ENCODE measurements at regions not wholly inside any gene's neighbourhood (a gene's known extent, or its start where the extent isn't known, plus 50 kb on each side); places are given as distances from the start of the nearest gene placed in this dataset.

GRCh38 chr17:53471514-53471913 is 351.2 kb upstream of the KIF2B start:
- TF ChIP-seq CREB1 (IDR thresholded peaks at IDR 0.05; ENCODE audit: low read depth) (no peak), RAD21 (IDR thresholded peaks at IDR 0.05; ENCODE audit: low read depth) (no peak), YY1 (IDR thresholded peaks at IDR 0.05; ENCODE audit: low read depth) (no peak)

DNA sequence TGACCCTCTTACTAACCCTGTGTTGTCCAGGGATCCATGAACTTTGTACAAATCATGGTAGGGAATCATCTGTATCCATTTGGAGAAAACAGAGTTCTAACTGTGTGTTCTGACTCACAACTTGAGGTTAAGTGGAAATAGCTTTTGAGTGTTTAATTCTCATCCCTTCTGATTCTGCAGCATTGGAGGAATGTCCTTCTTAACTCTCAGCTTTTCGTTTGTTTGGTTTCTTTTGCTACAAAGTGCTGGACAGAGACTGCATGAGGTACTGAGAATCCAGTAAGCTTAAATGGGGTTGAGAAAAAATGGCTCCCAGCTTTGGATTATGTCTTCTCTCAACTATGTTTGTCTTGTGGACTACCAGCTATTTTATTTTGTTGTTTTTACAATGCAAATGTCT is 352.1 kb upstream of the KIF2B start:
- TF ChIP-seq RAD21 (IDR thresholded peaks at IDR 0.05; ENCODE audit: low read depth) (no peak), YY1 (IDR thresholded peaks at IDR 0.05; ENCODE audit: low read depth) (no peak), EP300 (IDR thresholded peaks at IDR 0.05; ENCODE audit: borderline replicate concordance) (no peak), MAX (IDR thresholded peaks at IDR 0.05) (no peak), CEBPB (IDR thresholded peaks at IDR 0.05) (no peak), EGR1 (IDR thresholded peaks at IDR 0.05) (no peak), TAF1 (IDR thresholded peaks at IDR 0.05; ENCODE audit: low read depth) (no peak)
- TF ChIP-seq, protein P1, sequence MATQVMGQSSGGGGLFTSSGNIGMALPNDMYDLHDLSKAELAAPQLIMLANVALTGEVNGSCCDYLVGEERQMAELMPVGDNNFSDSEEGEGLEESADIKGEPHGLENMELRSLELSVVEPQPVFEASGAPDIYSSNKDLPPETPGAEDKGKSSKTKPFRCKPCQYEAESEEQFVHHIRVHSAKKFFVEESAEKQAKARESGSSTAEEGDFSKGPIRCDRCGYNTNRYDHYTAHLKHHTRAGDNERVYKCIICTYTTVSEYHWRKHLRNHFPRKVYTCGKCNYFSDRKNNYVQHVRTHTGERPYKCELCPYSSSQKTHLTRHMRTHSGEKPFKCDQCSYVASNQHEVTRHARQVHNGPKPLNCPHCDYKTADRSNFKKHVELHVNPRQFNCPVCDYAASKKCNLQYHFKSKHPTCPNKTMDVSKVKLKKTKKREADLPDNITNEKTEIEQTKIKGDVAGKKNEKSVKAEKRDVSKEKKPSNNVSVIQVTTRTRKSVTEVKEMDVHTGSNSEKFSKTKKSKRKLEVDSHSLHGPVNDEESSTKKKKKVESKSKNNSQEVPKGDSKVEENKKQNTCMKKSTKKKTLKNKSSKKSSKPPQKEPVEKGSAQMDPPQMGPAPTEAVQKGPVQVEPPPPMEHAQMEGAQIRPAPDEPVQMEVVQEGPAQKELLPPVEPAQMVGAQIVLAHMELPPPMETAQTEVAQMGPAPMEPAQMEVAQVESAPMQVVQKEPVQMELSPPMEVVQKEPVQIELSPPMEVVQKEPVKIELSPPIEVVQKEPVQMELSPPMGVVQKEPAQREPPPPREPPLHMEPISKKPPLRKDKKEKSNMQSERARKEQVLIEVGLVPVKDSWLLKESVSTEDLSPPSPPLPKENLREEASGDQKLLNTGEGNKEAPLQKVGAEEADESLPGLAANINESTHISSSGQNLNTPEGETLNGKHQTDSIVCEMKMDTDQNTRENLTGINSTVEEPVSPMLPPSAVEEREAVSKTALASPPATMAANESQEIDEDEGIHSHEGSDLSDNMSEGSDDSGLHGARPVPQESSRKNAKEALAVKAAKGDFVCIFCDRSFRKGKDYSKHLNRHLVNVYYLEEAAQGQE (IDR thresholded peaks at IDR 0.05; ENCODE audit: low read depth) = no peak

GRCh38 chr17:53466733-53467132 is 356.0 kb upstream of the KIF2B start:
- TF ChIP-seq MAX (IDR thresholded peaks at IDR 0.05) (no peak), TCF12 (IDR thresholded peaks at IDR 0.05; ENCODE audit: low read depth) (no peak), ZBTB7A (IDR thresholded peaks at IDR 0.05; ENCODE audit: low read depth) (no peak), CREB1 (IDR thresholded peaks at IDR 0.05; ENCODE audit: low read depth) (no peak), TAF1 (IDR thresholded peaks at IDR 0.05; ENCODE audit: low read depth) (no peak), EP300 (IDR thresholded peaks at IDR 0.05; ENCODE audit: borderline replicate concordance) (no peak), CEBPB (IDR thresholded peaks at IDR 0.05) (no peak), NFIC (IDR thresholded peaks at IDR 0.05) (no peak), EGR1 (IDR thresholded peaks at IDR 0.05) (no peak), RAD21 (IDR thresholded peaks at IDR 0.05; ENCODE audit: low read depth) (no peak), YY1 (IDR thresholded peaks at IDR 0.05; ENCODE audit: low read depth) (no peak), FOXM1 (IDR thresholded peaks at IDR 0.05; ENCODE audit: borderline replicate concordance, low read depth) (no peak), TEAD4 (IDR thresholded peaks at IDR 0.05) (no peak)
- TF ChIP-seq, protein P2, sequence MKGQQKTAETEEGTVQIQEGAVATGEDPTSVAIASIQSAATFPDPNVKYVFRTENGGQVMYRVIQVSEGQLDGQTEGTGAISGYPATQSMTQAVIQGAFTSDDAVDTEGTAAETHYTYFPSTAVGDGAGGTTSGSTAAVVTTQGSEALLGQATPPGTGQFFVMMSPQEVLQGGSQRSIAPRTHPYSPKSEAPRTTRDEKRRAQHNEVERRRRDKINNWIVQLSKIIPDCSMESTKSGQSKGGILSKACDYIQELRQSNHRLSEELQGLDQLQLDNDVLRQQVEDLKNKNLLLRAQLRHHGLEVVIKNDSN (IDR thresholded peaks at IDR 0.05) = no peak
- TF ChIP-seq, protein P1 (IDR thresholded peaks at IDR 0.05; ENCODE audit: low read depth) = no peak

DNA sequence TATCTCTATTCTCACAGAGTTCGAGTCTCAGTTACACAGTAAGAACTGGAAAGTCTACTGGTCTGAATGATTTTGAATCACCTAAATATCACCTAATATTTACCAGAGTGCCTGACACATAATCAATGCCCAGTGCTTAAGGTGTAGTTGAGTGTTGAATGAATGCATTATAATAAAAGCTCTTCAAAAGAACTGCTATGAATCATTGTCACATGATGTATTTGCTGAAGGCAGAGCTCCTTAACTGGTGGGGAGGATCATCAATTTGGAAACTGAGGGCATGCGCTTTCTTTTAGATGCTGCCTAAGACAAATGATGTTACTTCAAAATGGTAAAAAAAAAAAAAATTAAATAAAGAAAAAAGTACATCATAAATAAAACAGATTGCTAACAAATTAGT is 359.4 kb upstream of the KIF2B start:
- no peak for TF ChIP-seq MAX (IDR thresholded peaks at IDR 0.05)
- TF ChIP-seq TEAD4 (IDR thresholded peaks at IDR 0.05) = no peak
- no peak for TF ChIP-seq TAF1 (IDR thresholded peaks at IDR 0.05; ENCODE audit: low read depth)
- no peak for TF ChIP-seq CREB1 (IDR thresholded peaks at IDR 0.05; ENCODE audit: low read depth)
- no peak for TF ChIP-seq NFIC (IDR thresholded peaks at IDR 0.05)
- no peak for TF ChIP-seq EGR1 (IDR thresholded peaks at IDR 0.05)
- TF ChIP-seq, protein P1 (IDR thresholded peaks at IDR 0.05; ENCODE audit: low read depth) = no peak
- no peak for TF ChIP-seq ZBTB7A (IDR thresholded peaks at IDR 0.05; ENCODE audit: low read depth)
- no peak for TF ChIP-seq FOXM1 (IDR thresholded peaks at IDR 0.05; ENCODE audit: borderline replicate concordance, low read depth)
- no peak for TF ChIP-seq TCF12 (IDR thresholded peaks at IDR 0.05; ENCODE audit: low read depth)
- no peak for TF ChIP-seq RAD21 (IDR thresholded peaks at IDR 0.05; ENCODE audit: low read depth)
- TF ChIP-seq CEBPB (IDR thresholded peaks at IDR 0.05) = no peak
- TF ChIP-seq YY1 (IDR thresholded peaks at IDR 0.05; ENCODE audit: low read depth) = no peak
- TF ChIP-seq, protein P2 (IDR thresholded peaks at IDR 0.05) = no peak
- no peak for TF ChIP-seq EP300 (IDR thresholded peaks at IDR 0.05; ENCODE audit: borderline replicate concordance)

Measured in Ishikawa (cell line).